K562 (cell line): ENCODE measurements at regions not wholly inside any gene's neighbourhood (a gene's known extent, or its start where the extent isn't known, plus 50 kb on each side); places are given as distances from the start of the nearest gene placed in this dataset.

Source experiments
- ATAC-seq: fragments of 200-7000 bp; cut with Tn5 transposase; 3 replicates; pipeline ENCODE4 v1.9.1; 2020; ENCODE audit warnings: moderate library complexity
- BruUV-seq: library from RNA; stranded (reverse); fragments of 400-500 nt; replicated peaks from 2 replicates; lab custom pipeline; 2021; lab: Mats Ljungman, UMichigan
- CTCF ChIA-PET: fragments of 300-600 bp; formaldehyde crosslinking; extraction: SDS; loops from one replicate; lab custom pipeline; 2021; ENCODE audit warnings: low intra/inter-chr PET ratio; lab: Yijun Ruan, JAX
- POLR2A ChIA-PET: fragments of 300-600, 350-650 bp; sonication (Branson Sonifier 250); formaldehyde crosslinking; extraction: SDS; loops from one replicate; lab custom pipeline; 2021; ENCODE audit warnings: antibody characterized with exemption, inconsistent platforms; lab: Yijun Ruan, JAX
- DNase-seq, 4 experiments: peaks; one replicate each; pipeline versions ENCODE4 v3.0.0 to v3.0.0-alpha.2; 2011 to 2018; ENCODE audit warnings: low spot score in 3 of 4, mixed read lengths in 3 of 4; ENCODE audit errors: extremely low read depth in 1 of 4
- FAIRE-seq: peaks from 2 replicates; lab custom pipeline; 2011; peaks lifted over from hg19 to GRCh38; lab: Jason Lieb, UNC
- H2AFZ ChIP-seq: 2 replicates; pipeline ENCODE4 v1.6.0; 2011; ENCODE audit warnings: low read depth, low read length, control low read depth, inconsistent platforms
- H3K27ac ChIP-seq: fragments of 200-600 bp; 3 replicates; pipeline ENCODE4 v1.8.0; 2011; ENCODE audit warnings: low read depth, mild to moderate bottlenecking, control low read depth, inconsistent platforms, low read length, moderate library complexity, mixed read lengths; ENCODE audit errors: extremely low read depth
- H3K27me3 ChIP-seq, 2 experiments: fragments of 300-600 bp in 1 of 2; 2 replicates in 1 of 2; 3 replicates in 1 of 2; pipeline versions ENCODE4 v1.6.0 to v1.8.0; 2011; ENCODE audit warnings: inconsistent platforms in 2 of 2, low read length in 2 of 2, mild to moderate bottlenecking in 1 of 2, mixed read lengths in 1 of 2, moderate library complexity in 1 of 2; ENCODE audit not compliant: control insufficient read depth in 2 of 2, insufficient read depth in 2 of 2
- H3K36me3 ChIP-seq: fragments of 300-600 bp; 3 replicates; pipeline ENCODE4 v1.8.0; 2011; ENCODE audit warnings: mild to moderate bottlenecking, low read length, inconsistent platforms; ENCODE audit not compliant: control insufficient read depth, insufficient read depth
- H3K4me1 ChIP-seq, 2 experiments: fragments of 200-600 bp in 1 of 2; replicated peaks in 1 of 2; 2 replicates in 1 of 2; 3 replicates in 1 of 2; pipeline versions ENCODE4 v1.5.1 to v1.8.0; 2011; ENCODE audit warnings: inconsistent platforms in 2 of 2, low read length in 2 of 2, mild to moderate bottlenecking in 1 of 2, mixed read lengths in 1 of 2, moderate library complexity in 1 of 2; ENCODE audit not compliant: control insufficient read depth in 2 of 2, insufficient read depth in 2 of 2
- H3K4me2 ChIP-seq: 2 replicates; pipeline ENCODE4 v1.6.1; 2011; ENCODE audit warnings: low read length, control low read depth, inconsistent platforms, mixed read lengths; ENCODE audit not compliant: insufficient read depth
- H3K4me3 ChIP-seq: fragments of 200-600 bp; sonication (generic), shearing (Covaris generic); 2 replicates; pipeline ENCODE4 v1.5.1; 2016; ENCODE audit warnings: control low read depth, inconsistent platforms
- H3K79me2 ChIP-seq: fragments of 200-600 bp; 3 replicates; pipeline ENCODE4 v1.8.0; 2011; ENCODE audit warnings: low read length, inconsistent platforms; ENCODE audit not compliant: control insufficient read depth, insufficient read depth
- H3K9ac ChIP-seq, 2 experiments: 2 replicates each; pipeline versions ENCODE4 v1.6.0 to v1.6.1; 2011; ENCODE audit warnings: low read depth in 2 of 2, low read length in 2 of 2, control low read depth in 1 of 2, inconsistent platforms in 1 of 2, mild to moderate bottlenecking in 1 of 2, mixed read lengths in 1 of 2; ENCODE audit not compliant: insufficient read depth in 1 of 2
- H3K9me1 ChIP-seq: one replicate; pipeline ENCODE4 v1.6.0; 2011; ENCODE audit warnings: inconsistent platforms, mild to moderate bottlenecking, low read length, moderate library complexity; ENCODE audit not compliant: control insufficient read depth, insufficient read depth
- H3K9me3 ChIP-seq: replicated peaks from 2 replicates; pipeline ENCODE4 v1.5.1; 2011; ENCODE audit warnings: low read depth, low read length, inconsistent platforms; ENCODE audit not compliant: control insufficient read depth, insufficient read depth
- H4K20me1 ChIP-seq: replicated peaks from 2 replicates; pipeline ENCODE4 v1.6.1; 2011; ENCODE audit warnings: low read length, inconsistent platforms, mixed read lengths; ENCODE audit not compliant: control insufficient read depth, insufficient read depth
- ARHGAP35 ChIP-seq: fragments of 450-650 bp; IDR thresholded peaks from 2 replicates; pipeline ENCODE4 v1.6.1; 2018; ENCODE audit not compliant: partially characterized antibody
- RFX1 ChIP-seq: fragments of 450-650 bp; IDR thresholded peaks from 2 replicates; pipeline ENCODE4 v1.6.1; 2016; ENCODE audit warnings: mild to moderate bottlenecking, moderate library complexity
- ZNF12 ChIP-seq: sonication (generic); formaldehyde crosslinking; IDR thresholded peaks from 2 replicates; pipeline ENCODE4 v1.4.0; 2020; ENCODE audit warnings: mild to moderate bottlenecking, missing genetic modification reagents
- ZNF165 ChIP-seq: fragments of 250-450 bp; sonication (Bioruptor Pico); IDR thresholded peaks from 2 replicates; pipeline ENCODE4 v1.4.0; 2020; ENCODE audit warnings: borderline replicate concordance
- WGBS: fragments of 100-300 bp; shearing (Covaris generic); methylation state at CpG from one replicate; pipeline ENCODE4 v1.1.6; 2016; ENCODE audit warnings: low coverage, mixed read lengths; ENCODE audit not compliant: insufficient coverage; ENCODE audit errors: missing lambda C conversion rate; 5-methylcytosine and 5-hydroxymethylcytosine counted together
- in situ Hi-C: fragments of 300-500 bp; cut with MboI; formaldehyde crosslinking; loops from 4 replicates; pipeline ENCODE4 v1.15.0; 2018; ENCODE audit warnings: inconsistent platforms, mixed read lengths
- intact Hi-C: fragments of 100-400 bp; cut with micrococcal nuclease; formaldehyde crosslinking; loops from 2 replicates; pipeline ENCODE4 v1.14.2; 2022
- TF ChIP-seq, protein P1 (sequence below): sonication (generic); formaldehyde crosslinking; IDR thresholded peaks from 2 replicates; pipeline ENCODE4 v1.8.0; 2022; ENCODE audit warnings: mild to moderate bottlenecking, missing genetic modification reagents

DNA sequence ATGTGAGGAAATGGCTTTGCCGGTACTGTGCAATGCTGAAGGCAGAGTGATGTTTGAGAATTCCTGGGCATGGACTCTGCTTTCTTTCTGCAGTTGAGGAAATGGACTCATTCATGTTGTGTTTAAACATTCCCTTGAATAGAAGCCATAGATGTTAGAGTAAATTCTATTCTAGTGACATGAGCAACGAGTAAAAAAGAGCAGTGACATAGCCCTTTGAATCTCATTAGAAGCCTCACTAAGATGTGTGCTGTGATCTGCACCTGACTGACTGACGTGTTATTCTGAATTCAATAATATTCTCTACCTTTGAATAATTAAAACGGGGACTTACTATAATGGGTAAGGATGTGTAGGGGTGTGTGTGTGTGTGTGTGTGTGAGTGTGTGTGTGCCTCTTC lies 113.7 kb upstream of the KLF4 start:
- no peaks in the 10 kb centered on the region for H3K36me3 ChIP-seq
- 9% methylated on average over 4 of the region's 4 CpGs for WGBS
- H3K4me1 ChIP-seq, result no peaks in the 10 kb centered on the region
- in situ Hi-C loops (no loop called here), intact Hi-C loops (no loop called here)
- H3K4me3 ChIP-seq, result no peak overlapping the region
- H2AFZ ChIP-seq, result no peak overlapping the region
- FAIRE-seq (no peak), ATAC-seq (no peak), DNase-seq (no peak)
- no TSS peak for BruUV-seq
- no peak overlapping the region for H3K4me2 ChIP-seq
- H3K27me3 ChIP-seq, result peaks cover 0 to 5% of the 10 kb centered on the region in 2 experiments; a peak in 2 of 5 replicates
- no peaks in the 10 kb centered on the region for H3K9me3 ChIP-seq
- TF ChIP-seq ZNF12 (CRISPR knock-in tag) (no peak), RFX1 (no peak)
- no peak overlapping the region for H3K9ac ChIP-seq
- H4K20me1 ChIP-seq, result no peaks in the 10 kb centered on the region
- ChIA-PET POLR2A (interaction anchor here (0.6 kb wide), 1 partner anchor 9 kb away, joined by 3 read pairs; no protein-coding TSS in a partner anchor), CTCF (no interaction called here)
- no peaks in the 10 kb centered on the region for H3K9me1 ChIP-seq
- H3K27ac ChIP-seq, result no peak overlapping the region
- no peaks in the 10 kb centered on the region for H3K79me2 ChIP-seq

DNA sequence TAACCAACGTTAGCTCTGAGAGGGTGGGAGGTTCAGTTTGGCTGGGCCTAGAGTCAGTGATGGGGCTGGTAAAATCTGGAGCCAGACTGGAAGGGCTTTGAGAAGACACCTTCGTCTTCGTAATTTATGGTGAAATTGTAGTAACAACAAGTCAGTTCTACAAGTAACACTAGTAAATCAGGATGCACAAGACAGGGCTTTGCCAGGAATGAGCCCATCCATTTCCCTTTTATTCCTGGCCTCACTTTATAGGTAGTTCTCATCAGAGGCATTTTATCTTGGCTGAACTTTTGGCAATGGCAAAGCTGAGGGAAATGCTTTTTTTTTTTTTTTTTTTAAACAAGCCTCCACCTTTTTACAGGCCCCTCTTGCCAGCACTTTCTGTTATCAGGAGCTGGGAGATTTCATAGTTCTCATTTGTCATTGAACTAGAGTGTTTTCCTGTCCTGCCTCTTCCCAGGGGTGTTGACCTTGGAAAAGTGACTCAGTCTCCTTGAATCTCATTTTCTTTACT lies 110.5 kb upstream of the KLF4 start:
- Histone ChIP-seq H3K27ac (no peak overlapping the region), H3K27me3 (peaks cover 0 to 7% of the 10 kb centered on the region in 2 experiments; a peak in 2 of 5 replicates), H3K9me1 (no peaks in the 10 kb centered on the region), H2AFZ (no peak overlapping the region), H3K4me2 (no peak overlapping the region), H3K79me2 (no peaks in the 10 kb centered on the region), H3K36me3 (no peaks in the 10 kb centered on the region), H4K20me1 (no peaks in the 10 kb centered on the region), H3K4me1 (no peaks in the 10 kb centered on the region), H3K9ac (no peak overlapping the region), H3K4me3 (no peak overlapping the region), H3K9me3 (no peaks in the 10 kb centered on the region)
- 0% methylated on average over 3 of the region's 3 CpGs for WGBS
- in situ Hi-C loops (no loop called here), intact Hi-C loops (no loop called here)
- BruUV-seq, result no TSS peak
- ChIA-PET POLR2A (interaction anchor here (1.0 kb wide), 1 partner anchor 8 kb away, joined by 5 read pairs; no protein-coding TSS in a partner anchor), CTCF (no interaction called here)
- ATAC-seq (no peak), DNase-seq (no peak), FAIRE-seq (no peak)
- TF ChIP-seq, protein P1, sequence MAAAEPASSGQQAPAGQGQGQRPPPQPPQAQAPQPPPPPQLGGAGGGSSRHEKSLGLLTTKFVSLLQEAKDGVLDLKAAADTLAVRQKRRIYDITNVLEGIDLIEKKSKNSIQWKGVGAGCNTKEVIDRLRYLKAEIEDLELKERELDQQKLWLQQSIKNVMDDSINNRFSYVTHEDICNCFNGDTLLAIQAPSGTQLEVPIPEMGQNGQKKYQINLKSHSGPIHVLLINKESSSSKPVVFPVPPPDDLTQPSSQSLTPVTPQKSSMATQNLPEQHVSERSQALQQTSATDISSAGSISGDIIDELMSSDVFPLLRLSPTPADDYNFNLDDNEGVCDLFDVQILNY (CRISPR knock-in tag), result no peak
- TF ChIP-seq ARHGAP35, result no peak
- TF ChIP-seq ZNF165 (CRISPR knock-in tag), result no peak
